ENCODE measurements at regions not wholly inside any gene's neighbourhood (a gene's known extent, or its start where the extent isn't known, plus 50 kb on each side); places are given as distances from the start of the nearest gene placed in this dataset.

- H3K27ac ChIP-seq (ENCODE audit: low read depth in 2 of 2, low read length in 1 of 2) = no peak overlapping the region
- WGBS (ENCODE audit: low lambda C conversion rate) = 26% methylated on average over 9 of the region's 9 CpGs
- H3K27me3 ChIP-seq (ENCODE audit: insufficient read depth) = no peaks in the 10 kb centered on the region
- H3F3A ChIP-seq (replicated peaks; ENCODE audit: insufficient read depth) = no peaks in the 10 kb centered on the region
- H3K79me2 ChIP-seq (ENCODE audit: insufficient read depth) = no peaks in the 10 kb centered on the region
- CTCF ChIA-PET = interaction anchor here (0.6 to 4.9 kb wide), 28 partner anchors 8 to 1863 kb away, joined by 3 to 60 read pairs (median 4); partner anchors contain the start of gene POU3F3
- no peaks in the 10 kb centered on the region for H4K20me1 ChIP-seq (ENCODE audit: insufficient read depth)
- DNase-seq = peak; percentile 35
- H3K4me2 ChIP-seq = no peak overlapping the region
- H3K4me3 ChIP-seq (ENCODE audit: low read depth in 2 of 2, low read length in 1 of 2) = peak overlapping the region in 1 of 2 experiments; percentile 33; a peak in 1 of 4 replicates
- H3K9me3 ChIP-seq = no peaks in the 10 kb centered on the region
- H3K9me2 ChIP-seq = no peaks in the 10 kb centered on the region
- H2AFZ ChIP-seq (ENCODE audit: low read depth) = no peak overlapping the region
- POLR2A ChIA-PET = no interaction called here
- TF ChIP-seq EP300 (IDR thresholded peaks at IDR 0.05; ENCODE audit: borderline replicate concordance in 1 of 2, low read depth in 1 of 2, low read length in 1 of 2) (no peak), POLR2AphosphoS5 (IDR thresholded peaks at IDR 0.05; ENCODE audit: low read depth, low read length) (no peak), PBX3 (IDR thresholded peaks at IDR 0.05) (no peak), USF1 (IDR thresholded peaks at IDR 0.05; ENCODE audit: borderline replicate concordance, low read depth) (no peak), CHD2 (IDR thresholded peaks at IDR 0.05; ENCODE audit: low read length, partially characterized antibody) (no peak), USF2 (IDR thresholded peaks at IDR 0.05; ENCODE audit: borderline replicate concordance, low read depth, low read length) (no peak), GABPA (IDR thresholded peaks at IDR 0.05; ENCODE audit: low read depth) (no peak), NRF1 (IDR thresholded peaks at IDR 0.05; ENCODE audit: low read depth, low read length) (no peak), IRF3 (IDR thresholded peaks at IDR 0.05; ENCODE audit: low read depth, low read length) (no peak), FOSL2 (IDR thresholded peaks at IDR 0.05; ENCODE audit: borderline replicate concordance, low read depth) (no peak), NFIC (IDR thresholded peaks at IDR 0.05; ENCODE audit: borderline replicate concordance) (no peak), YY1 (IDR thresholded peaks at IDR 0.05; ENCODE audit: low read depth) (no peak), CTCF (IDR thresholded peaks at IDR 0.05) (peak; percentile 64), SMC3 (IDR thresholded peaks at IDR 0.05; ENCODE audit: low read depth, low read length) (peak; percentile 56; the same call in 1 of the 2 replicates), MAX (IDR thresholded peaks at IDR 0.05; ENCODE audit: low read depth) (no peak), EZH2phosphoT487 (IDR thresholded peaks at IDR 0.05; ENCODE audit: borderline replicate concordance, low read depth) (no peak), MXI1 (IDR thresholded peaks at IDR 0.05; ENCODE audit: low read depth, low read length) (no peak), RAD21 (IDR thresholded peaks at IDR 0.05; ENCODE audit: low read length) (peak; percentile 73), RCOR1 (IDR thresholded peaks at IDR 0.05; ENCODE audit: low read length) (no peak), ZBTB33 (IDR thresholded peaks at IDR 0.05; ENCODE audit: borderline replicate concordance, low read depth) (no peak), MEF2A (IDR thresholded peaks at IDR 0.05; ENCODE audit: borderline replicate concordance, low read depth) (no peak), TAF1 (IDR thresholded peaks at IDR 0.05; ENCODE audit: borderline replicate concordance, low read depth, low read length) (no peak), TCF12 (IDR thresholded peaks at IDR 0.05) (no peak), ELF1 (IDR thresholded peaks at IDR 0.05) (no peak), JUND (IDR thresholded peaks at IDR 0.05) (no peak)
- H3K9ac ChIP-seq = no peak overlapping the region
- no peaks in the 10 kb centered on the region for H3K4me1 ChIP-seq (ENCODE audit: control insufficient read depth in 1 of 2, insufficient read depth in 2 of 2, low read depth in 1 of 2, low read length in 1 of 2)
- no peaks in the 10 kb centered on the region for H3K36me3 ChIP-seq (replicated peaks in 1 of 2; ENCODE audit: control insufficient read depth in 1 of 2, insufficient read depth in 2 of 2, low read length in 1 of 2)
Measured at GRCh38 chr2:103959174-103960128, 894.5 kb upstream of the POU3F3 start.
